ENCODE measurements at regions not wholly inside any gene's neighbourhood (a gene's known extent, or its start where the extent isn't known, plus 50 kb on each side); places are given as distances from the start of the nearest gene placed in this dataset.
"Not testable (repeated sequence)": the region's sequence is repeated elsewhere in the genome, so short reads cannot be mapped to it uniquely, and the experiment has no call there.

DNA sequence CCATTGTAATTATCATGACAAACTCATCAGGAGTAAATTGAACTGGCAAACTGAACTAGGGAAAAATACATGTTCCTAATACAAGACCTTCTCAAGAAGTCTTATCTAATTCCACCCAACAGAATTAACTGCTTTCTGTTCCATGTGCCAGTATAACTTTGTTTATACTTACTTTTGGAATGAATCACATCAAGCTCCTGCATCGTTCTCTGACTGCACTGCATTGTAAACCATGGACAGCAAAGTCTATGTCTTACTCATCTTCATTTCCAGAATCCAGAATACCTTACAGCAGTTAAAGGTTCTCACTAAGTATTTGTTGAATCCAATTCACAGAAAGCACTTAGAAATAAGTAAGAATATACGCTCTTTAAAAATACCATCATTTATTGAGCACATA is 102.8 kb downstream of the PLK2 start:
- no peak for DNase-seq

DNA sequence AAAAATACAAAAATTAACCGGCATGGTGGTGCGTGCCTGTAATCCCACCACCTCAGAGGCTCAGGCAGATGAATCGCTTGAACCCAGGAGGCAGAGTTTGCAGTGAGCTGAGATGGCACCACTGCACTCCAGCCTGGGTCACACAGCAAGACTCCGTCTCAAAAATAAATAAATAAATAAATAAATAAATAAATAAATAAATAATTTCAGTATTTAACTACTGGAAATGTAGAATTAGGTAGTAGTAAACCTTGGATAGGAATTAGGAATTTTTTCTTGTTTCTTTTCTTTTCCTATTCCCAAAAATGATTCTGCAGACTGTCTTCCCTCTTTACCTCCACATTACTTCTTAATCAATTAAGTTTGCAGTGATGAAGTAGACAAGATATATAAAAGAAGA is 103.2 kb downstream of the PLK2 start:
- DNase-seq = no peak

DNA sequence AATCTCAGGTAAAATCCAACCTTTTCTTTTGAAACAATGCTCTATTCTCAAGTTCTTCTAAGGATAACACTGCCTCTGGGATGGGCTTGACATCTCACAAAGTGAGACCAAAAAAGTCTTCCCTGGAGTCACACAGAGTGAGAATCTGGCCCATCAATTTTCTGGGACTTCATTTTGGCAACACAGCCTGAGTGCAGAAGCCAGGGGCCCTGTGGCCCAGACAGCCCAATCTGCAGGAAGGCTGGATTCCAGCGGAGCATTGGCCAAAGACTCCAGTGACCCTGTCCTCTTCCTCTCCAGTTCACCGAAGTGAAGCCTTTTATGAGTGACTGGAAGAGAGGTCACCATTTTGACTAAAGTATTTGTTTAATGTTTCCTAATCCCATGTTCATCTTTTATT is 105.1 kb downstream of the PLK2 start:
- DNase-seq = no peak

DNA sequence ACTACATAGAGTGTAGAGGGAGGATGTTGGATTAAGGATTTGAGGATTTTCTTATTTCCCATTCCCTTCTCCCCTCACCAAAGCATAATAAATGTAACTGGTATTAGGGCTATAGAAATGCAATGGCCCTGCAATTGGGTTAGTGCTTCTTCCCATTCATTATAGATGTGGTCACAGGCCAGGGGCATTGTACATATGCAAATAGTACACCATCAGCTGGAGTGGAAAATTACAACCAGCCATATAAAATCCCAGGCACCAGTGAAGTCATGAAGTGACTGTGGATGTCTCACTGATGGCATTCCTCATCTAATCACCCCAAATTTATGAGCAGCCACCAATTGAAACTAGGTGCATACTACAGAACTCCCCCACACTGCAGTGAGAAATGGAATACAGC is 105.9 kb downstream of the PLK2 start:
- DNase-seq = no peak

DNA sequence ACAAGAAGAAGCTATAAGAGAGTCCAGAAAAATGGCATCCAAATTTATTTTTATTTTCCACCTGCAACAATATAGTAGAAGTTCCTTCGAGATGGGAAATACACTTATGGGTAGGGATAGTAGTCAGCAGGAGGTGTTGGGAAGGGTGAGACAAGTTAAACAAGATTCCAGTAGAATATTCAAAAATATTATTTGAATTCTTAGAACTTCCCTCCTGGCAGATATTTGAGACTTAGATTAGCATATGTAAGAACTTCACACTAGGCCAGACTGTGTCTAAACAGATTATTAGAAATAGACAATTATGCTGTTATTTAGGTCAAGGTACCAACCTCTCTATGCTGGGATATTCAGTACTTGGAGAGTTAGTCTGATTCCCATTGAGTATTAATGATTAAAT is 108.7 kb downstream of the PLK2 start:
- DNase-seq = no peak

DNA sequence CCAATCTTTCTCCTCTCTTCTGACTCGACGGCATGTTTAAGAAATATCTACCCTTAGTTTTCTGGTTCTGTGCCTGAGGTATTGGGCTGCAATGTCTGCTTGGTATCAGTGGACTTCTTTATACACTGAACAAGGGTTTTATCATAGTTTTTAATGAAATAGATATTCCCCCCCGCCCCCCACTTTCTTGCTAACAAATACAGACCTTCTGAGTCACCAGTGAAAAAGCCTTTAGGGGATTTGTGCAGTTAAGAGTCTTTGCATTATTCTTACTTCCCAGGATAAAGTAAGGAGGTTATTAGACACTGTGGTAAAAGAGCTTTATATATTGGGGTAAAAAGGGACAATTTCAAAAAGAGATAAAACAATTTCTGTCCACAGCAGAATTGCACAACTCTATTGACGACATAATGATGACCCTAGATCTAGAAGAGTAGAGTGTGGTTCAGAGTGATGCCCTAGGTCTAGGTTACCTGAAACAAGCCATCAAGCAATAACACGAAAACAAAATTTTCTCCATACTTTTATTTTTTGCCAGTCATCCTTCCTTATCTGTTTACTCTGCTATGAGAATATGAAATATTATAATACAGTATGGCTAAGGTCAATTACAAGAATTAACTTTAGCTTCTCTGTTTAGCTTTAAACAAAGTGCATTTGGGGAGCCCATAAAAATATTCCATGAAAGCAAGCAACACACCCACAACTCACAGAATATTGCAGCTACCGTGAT is 110.7 kb downstream of the PLK2 start:
- no peak for DNase-seq

DNA sequence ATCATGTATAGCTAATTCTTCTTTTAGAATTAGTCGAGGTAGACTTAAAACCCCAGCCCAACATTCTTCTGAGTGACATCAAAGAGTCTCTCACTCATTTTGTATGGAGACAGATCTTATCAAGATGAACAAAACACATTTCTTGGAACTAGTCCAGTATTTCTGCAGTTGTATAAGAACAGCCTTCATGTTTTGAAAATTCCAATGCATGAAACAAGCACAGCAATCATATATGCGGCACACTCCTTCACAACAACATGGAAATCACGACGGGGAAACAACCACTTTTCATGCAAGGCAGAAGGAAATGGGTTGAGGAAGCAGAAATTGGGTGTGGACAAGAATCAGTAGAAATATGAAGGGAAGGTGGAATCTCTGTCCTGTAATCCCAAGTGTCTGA is 113.8 kb downstream of the PLK2 start:
- no peak for DNase-seq

DNA sequence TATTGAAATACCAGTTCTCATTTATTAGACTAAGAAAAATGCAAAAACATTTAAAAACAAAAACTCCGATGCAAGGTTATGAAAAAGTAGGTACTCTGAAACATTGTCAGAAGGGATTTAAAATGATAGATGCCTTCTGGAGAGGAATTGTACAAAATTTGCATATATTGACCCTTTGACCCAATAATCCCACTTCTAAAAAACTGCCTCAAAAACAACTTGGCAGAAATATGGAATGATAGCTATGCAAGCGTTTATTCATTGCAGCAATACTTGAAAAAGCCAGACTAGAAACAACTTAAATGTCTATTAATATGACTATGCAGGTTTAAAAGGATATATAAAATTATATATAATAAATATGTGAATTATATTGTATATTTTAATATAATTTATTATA is 118.4 kb downstream of the PLK2 start:
- no peak for DNase-seq

DNA sequence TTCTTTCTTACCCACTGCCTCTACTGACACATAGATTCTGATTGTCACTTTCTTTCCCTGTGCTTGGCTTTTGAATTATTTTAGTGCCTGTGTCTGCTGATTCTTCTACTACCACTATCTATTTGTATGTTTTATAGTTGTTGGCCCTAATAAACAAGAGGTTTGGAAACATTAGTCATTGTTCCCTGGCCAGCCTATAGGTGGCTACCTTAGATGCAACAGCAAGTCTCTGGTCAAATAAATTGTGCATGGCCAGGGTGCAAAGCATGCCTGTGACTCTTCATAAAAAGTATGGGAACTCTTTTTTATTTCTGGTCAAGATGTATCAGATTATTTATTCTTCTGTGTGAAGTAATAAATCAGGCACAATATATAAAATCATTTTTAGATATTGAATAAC is 124.4 kb downstream of the PLK2 start:
- no peak for DNase-seq

DNA sequence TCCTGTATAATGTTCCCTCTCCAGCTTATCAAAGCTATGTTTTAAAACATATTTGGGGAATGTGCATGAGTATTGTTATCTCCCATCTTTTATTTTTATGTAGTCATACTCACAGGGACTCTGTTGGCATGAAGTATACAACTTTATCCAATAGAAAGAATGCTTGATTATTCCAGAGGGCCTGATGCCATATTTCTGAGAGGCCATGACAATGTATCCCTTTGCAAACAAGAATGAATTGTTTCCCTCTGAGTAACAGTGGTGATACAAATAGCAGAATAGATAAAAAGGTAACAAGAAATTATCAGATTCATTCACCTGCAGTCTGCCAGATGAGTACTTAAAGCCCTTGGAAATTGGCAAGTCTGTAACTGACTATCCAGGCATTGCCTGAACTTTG is 125.9 kb downstream of the PLK2 start:
- no peak for DNase-seq

DNA sequence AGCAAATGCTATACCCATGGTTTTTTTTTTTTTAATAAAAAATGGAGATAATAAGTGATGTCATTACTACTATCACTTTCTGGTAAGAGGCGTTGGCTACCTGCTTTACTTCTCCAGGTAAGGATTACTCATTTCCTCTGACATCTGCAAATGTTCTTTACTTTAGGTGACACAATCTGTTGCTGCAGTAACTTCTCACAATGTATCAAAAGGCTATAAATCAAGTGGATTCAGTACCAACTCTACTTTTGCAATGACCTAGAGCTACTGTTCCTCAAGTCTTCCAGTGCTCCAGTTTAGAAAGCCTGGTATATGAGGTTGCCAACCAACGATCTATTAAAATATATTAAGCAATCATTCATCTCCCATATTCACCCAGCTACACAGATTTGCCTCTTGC is 129.1 kb downstream of the PLK2 start:
- no peak for DNase-seq

DNA sequence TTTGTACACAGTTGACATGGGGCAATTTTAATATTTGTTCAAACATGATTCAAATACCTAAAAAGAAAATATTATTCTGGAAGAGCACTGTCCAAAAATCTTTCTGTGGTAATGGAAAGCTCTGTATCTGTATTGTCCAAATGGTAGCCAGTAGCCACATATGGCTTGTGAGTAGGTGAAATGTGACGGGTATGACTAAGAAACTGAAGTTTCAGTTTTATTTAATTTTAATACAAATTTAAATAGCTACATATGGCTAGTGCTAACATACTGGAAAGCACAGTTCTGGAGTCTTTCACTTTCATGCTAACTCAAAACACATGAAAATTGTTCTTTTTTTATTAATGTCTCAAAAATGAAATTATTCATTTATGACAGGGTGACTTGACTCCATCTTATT is 132.6 kb downstream of the PLK2 start:
- DNase-seq = no peak

DNA sequence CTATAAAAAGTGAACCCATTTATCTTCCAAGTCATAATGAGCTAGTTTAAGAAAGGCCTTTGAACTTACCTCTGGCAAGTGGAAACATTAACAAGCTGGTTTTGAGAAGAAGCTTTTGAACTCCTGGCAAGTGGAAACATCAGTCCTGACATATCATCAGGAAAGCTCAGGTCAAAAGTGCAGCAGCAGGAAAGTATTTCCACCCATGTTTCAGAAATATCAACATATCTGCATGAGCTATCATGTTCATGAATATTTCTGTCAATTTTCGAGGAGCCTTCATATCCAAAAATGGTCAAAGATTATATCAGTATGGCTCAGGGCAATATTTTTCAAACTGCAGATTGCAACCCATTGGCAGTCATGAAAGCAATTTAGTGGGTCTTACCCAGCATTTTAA is 133.9 kb downstream of the PLK2 start:
- DNase-seq = no peak

DNA sequence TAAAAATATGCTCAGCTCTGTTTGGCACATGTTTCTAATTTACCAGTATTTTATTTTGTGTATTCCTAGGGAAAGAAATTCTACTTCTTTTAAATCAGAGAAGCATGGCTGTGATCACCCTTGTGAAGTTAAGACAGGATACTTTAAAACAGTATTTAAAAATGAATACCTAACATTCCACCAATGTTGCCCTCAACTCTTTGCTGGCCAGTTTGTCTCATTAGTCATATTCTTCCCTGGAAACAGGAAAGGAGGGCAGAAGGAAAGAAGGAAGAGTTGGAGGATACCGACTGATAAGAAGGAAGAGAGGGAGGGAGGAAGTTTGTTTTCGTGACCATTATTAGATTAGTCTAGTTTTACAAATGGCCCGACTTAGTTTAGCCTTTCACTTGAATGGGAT is 137.4 kb downstream of the PLK2 start:
- DNase-seq = no peak

DNA sequence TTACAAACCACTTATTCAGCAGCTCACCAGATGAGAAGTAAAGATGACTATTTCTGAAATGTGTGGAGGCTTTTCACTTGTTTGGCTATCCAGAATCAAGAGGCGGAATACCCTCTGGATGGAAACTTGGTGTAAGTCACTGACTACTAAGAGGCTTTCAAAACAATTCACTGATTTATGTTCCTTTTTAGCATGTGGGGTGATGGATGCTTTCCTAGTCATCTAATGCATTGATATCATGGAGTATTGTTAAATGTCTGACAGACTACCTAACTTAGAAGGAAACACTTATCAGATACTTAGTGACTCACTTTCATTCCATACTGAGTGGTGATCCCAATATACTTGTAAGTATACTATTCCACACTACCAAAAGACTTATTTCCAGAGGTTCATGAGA is 141.4 kb downstream of the PLK2 start:
- no peak for DNase-seq

DNA sequence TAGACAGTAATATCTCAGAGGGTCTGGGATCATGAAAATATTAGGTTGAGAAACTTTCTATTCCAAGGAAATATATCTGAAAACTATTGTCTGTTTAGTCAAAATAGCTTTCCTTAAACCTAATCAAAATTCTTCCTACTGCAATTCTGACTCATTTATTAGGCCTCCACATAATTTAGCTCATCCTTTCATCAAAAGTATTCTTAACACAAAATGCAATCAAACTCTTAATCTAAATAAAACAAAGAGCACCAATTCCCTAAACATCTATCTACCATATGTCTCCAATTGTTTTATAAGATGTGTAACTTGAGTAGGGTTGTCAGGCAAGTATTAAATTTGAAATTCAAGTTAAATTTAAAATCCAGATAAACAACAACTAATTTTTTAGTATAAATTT is 142.1 kb downstream of the PLK2 start:
- no peak for DNase-seq

DNA sequence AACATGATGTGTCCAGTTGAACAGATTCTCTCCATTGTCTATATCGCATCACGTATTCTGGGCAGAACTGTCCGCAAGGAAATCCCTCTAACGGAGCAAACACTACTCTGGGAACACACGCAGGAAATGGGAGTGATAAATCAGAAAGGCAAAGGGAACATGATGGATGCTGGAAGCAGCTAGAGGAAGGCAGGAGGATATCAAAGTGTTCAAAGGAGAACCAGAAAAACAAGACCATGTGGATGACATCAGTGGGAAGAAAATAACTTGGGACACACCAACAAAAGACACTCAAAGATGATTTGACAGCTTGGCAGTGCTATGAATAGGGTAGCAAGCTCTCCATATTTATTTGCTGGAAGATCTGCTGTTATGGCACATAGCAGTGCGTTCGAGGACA is 142.9 kb downstream of the PLK2 start:
- DNase-seq = no peak

DNA sequence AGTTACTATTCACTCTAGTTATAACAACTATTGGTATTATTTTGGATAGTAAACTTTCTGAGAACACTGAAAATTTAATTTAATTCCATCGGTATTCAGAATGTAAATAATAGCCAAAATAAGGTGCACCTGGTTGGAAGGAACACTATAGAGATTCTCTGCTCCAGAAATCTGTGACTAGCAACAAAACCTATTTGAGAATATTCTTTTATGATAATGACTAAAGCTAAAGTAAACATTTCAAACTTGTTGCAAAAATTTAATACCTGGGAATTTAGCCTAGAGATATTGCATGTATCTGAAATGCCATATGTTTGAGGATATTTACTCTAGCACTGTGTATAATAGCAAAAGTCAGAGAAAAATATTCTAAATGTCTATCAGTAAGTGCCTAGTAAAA is 144.1 kb downstream of the PLK2 start:
- DNase-seq = no peak

DNA sequence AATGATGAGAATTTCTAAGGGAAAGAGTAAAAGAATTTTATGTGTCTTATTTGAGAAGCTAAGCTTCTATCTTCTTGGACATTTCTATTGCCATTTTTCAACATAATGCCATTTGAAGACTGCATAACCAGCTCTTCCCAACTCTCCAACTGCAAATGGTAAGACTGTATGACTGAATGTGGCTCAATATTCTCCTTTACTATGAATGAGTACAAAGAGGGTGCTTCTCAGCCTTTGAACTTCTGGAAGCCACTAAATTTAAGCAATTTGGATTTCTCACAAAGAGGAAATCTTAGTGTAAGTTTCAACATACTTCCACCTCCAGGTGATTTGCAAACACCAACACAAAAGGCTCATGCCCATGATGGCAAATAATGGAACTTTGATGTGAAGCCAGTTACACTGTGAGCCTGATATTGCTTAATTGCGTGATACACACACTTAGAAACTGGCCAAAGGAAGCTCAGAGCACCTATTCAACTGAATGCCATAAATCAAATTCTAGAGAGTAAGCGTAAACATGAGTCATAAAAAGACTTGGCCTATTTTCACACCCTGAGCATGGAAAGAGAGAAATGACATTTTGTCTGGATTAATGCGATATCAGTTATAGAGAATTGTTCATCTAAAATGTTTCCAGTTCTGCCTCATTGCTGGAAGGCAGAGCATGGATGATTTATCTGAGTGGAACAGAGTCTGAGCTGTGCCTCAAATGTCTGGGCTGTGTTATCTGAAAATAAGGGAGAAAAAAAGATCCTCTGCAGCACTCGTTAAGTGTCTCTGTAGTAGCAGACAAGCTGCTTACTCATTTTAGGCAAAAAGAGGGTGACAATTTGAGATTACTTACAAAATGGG is 145.3 kb downstream of the PLK2 start:
- no peak for DNase-seq

DNA sequence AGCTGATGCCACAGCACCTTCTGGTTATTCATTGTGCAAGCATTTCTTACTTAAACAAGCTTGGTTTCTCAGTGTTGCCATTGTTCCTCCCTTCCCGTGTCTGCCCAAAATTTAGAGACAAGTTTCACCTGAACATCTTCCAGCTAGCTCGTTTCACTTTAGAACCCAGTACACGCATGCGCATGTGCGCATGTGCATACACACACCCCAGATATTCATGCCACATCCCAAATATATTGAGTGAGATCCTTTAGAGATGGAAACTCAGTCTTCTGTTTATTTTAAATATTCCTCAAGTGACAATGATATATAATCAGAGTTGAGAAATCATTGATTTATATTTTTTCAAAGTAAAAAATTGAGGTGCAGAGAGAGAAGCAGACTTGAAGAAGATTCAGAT is 147.6 kb downstream of the PLK2 start:
- DNase-seq = no peak

DNA sequence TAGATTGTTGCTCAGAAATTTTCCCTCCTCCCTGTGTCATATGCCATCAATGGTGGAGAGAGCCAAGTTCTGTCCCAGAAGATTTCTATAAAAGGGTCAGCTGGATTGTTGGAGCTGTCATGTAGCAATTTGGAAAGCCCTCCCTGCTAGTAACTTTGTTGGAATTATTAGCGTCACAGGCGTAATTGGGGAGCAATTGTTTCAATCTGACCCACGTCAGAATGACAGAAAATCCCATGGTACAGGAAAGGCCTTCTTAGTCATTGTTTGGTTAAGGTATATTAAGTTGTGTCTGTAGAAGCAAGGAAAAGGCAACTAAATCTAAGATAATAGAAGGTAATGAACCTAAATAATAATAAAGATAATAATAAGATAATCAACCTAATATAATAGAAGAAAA is 148.4 kb downstream of the PLK2 start:
- DNase-seq = no peak

DNA sequence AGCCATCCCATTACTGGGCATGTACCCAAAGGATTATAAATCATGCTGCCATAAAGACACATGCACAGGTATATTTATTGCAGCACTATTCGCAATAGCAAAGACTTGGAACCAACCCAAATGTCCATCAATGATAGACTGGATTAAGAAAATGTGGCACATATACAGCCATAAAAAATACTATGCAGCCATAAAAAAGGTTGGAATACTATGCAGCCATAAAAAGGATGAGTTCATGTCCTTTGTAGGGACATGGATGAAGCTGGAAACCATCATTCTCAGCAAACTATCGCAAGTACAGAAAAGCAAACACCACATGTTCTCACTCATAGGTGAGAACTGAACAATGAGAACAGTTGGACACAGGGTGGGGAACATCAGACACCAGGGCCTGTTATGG is 151.5 kb downstream of the PLK2 start:
- DNase-seq = not testable (repeated sequence)

DNA sequence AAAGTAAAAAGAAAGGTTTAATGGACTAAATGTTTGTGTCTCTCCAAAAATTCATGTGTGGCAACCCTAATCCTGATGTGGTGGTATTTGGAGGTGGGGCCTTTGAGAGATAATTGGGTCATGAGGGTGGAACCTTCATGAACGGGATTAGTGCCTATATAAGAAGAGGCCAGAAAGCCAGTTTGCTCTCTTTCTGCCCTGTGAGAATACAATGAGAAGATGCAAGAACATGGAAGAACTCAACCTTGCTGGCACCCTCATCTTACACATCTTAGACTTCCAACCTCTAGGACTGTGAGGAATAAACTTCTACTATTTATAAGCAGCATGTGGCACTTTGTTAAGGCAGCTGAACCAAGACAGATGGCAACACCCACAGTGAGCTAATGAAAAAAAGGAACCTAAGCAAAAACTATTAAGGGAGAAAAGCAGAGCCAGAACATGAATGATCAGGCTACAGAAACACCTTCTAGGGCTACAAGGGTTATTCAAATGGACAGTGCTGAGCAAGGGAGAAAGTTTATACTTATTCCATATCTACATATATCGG is 159.5 kb downstream of the PLK2 start:
- DNase-seq = no peak

DNA sequence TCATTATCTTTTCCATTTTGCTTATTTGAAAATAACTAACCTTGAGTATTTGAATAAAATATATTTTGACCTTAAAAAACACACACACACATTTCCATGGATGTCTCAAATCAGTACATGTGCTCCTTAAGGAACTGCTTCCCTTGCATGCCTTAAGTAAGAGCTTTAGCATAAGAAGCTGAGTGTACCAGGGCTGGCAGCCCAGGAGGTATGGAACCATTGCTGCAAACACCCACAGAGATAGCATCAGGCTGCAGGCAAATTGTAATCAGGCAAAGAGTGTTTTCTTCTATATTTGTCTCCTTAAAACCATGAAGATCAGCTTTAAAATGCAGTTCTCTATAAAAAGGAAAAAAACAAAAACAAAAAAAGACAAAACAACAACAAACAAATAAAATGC is 160.6 kb downstream of the PLK2 start:
- DNase-seq = no peak

Measured in activated CD8-positive, alpha-beta memory T cell treated with anti-CD3 and anti-CD28 coated beads, Interleukin-2, amount 50 U/mL, for 4 hours (primary cell).